Daoy (cell line): ENCODE measurements at regions not wholly inside any gene's neighbourhood (a gene's known extent, or its start where the extent isn't known, plus 50 kb on each side); places are given as distances from the start of the nearest gene placed in this dataset.

Source experiments
- DNase-seq: peaks from one replicate; pipeline ENCODE4 v3.0.0-alpha.2; 2015; ENCODE audit warnings: low read depth

DNA sequence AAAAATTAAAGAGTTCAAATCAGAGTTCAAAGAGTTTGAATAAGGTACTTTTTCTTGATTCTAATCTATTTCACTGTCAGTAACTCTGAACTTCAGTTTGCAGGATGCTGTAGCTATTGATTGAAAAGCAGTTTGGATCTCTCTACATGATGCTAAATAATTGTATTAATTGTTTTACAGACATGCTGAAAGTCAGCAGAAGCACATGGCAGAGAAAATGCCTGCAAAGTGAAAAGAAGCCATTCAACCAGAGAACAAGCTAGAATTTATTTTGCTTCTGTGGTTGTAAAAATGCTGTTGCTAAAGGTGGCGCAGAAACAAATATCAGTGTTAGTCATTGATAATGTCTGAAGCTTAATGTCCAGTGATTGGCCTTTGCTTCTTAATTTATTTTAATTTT is 92.1 kb upstream of the IL12A start:
- DNase-seq: no peak

DNA sequence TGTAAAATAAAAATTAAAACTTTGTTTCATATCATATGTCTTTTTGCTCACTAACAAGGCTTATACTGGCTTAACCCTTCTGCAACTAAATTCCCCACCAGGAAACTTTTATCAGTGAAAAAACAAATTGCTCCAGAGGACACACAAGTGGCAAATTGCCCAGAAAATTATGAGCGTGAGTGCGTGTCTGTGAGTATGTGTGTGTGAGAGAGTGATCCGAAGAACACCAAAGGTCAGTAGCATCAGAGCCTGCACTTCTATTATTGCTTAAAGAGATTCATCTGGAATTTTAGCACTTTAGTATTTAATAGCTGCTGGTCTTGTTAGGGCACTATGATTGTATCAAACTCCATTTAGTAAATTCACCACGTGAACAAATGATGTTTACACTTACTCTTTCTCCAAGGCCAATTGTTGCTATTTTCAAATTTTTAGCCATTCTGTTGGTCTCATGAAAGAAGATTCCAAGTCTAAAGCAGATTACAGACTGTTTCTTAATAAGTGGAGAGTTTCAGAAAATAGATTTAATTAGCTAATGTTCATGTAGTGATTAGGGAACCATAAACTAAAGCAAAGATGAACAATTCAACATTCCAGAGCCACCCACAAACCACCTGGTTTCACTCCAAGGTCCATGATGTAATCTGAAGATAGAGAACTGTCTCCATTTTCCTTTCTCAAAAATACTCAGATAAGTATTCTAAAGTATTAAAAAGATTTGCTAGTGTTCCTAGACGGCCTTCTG is 91.1 kb upstream of the IL12A start:
- peak; percentile 27 for DNase-seq

DNA sequence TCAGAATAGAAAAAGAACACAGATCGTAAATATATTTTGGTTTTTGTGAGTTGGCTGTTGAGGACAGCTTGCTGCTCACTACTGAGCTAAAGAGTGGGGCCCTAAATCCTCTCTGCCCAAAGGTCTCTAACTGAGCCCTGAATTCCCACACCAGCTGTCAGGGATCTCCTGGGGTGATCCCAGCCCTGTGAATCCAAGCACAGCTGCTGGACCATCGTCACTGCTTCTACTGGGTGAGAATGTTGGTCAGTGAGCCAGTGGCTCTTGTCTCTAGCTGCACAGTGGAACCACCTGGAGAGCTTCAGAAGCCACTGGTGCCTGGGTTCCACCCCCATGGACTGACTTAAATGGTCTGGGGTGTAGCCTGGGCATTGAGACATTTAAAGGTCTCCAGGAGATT is 90.5 kb upstream of the IL12A start:
- DNase-seq: no peak

DNA sequence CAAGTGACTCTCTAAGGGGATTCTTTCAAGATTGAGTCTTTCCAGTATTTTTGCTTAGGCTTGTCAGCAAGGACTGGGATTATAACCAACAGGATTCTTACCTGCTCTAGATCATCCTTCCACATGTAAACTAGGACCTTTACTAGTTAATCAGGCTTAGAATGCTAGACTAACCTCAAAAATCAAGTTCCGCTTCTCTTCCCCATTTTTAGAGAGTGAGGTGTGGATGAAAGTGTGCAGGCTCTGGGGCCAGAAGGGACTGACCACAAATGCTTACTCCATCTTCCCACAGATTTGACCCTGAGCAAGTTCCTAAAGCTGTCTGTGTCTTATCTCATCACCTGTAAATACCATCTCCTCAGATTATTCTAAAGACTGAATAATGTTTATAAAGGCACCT is 89.5 kb upstream of the IL12A start:
- DNase-seq: no peak

DNA sequence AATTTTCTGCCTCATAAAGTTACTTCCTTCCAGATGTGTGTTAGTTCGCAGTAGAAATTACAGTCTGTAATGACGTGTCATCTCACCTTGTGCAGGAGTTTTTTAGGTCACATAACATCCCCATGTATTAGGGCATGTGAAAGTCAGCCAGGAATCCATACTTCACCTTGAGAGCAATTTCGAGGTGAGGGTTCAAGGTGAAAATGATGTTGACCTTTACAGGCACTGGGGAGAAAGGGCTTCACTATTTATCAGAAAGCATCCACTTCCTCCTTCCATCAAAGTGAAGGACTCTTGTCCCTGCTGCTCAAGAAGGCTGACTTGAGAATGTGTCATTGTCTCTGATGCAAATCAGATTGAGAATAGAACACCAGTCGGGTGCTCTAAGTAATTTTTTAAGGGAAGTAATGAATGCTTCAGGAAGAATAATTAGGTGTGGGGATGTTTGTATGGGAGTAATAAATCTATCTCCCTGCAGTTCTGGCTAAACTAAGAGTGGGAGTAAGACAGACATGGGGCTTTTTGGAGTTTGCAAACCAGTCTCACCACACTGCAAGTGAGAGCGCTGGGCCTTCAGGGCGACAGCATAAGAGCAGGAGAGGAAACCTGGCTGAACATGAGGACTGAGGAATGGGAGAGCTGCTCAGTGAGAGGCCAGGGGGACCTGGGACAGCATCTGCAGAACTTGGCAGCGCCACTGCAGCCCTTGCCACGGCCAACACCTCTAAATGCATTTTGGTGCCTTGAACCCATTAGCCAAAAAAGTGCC is 85.9 kb upstream of the IL12A start:
- no peak for DNase-seq

DNA sequence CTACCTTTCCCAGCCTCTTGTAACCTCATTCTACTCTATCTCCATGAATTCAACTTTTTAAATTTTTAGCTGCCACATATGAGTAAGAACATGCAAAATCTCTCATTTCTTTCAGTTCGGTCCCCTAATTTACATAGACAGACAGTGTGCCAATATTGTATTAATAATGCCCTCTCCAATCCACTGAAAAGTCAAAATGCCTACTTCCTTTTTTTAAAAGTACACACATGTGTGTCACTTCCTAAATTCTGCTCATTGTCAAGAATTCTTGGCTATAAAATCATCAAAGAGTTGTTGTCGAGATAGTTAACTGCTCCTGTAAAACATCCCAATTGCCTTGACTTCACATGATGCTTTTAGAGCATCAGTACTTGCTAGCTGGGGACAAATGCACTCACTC is 84.2 kb upstream of the IL12A start:
- no peak for DNase-seq

DNA sequence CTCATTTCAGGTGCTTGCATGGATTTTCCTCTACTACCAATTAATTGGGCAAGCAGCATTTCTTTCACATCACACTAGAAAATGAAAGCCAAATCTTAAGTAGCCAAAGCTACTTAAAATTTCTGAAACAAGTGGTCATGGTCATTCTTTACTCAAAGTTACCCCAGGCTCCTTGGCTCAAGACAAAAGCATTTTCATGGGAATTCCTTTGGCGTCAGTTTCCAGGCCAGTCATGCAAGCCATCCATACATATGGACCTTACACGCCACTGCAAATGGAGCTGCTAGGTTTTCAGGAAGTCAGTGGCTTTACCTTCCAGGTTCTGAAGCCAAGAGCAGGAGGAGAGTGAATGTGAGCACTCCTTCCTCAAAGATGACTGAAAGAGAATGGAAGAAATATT is 83.7 kb upstream of the IL12A start:
- no peak for DNase-seq

DNA sequence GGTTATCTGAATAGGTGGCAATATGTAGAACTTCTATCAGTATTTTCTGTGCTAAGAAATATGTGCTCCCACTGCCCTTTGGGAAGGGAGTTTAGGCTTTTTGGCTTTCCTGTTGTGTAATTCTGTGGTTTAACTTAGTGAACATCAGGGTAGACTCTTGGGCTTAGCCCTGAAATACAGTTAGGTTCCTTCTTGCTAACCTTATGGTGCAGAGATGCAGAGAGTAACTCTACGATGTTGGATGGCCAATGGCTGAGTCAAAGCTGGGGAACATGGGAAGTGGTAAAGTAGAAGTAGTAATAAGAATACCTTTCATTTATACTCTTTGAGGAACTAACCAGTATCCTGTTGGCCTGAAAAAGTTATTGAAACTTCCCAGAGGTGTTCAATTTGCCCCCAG is 80.8 kb upstream of the IL12A start:
- no peak for DNase-seq

DNA sequence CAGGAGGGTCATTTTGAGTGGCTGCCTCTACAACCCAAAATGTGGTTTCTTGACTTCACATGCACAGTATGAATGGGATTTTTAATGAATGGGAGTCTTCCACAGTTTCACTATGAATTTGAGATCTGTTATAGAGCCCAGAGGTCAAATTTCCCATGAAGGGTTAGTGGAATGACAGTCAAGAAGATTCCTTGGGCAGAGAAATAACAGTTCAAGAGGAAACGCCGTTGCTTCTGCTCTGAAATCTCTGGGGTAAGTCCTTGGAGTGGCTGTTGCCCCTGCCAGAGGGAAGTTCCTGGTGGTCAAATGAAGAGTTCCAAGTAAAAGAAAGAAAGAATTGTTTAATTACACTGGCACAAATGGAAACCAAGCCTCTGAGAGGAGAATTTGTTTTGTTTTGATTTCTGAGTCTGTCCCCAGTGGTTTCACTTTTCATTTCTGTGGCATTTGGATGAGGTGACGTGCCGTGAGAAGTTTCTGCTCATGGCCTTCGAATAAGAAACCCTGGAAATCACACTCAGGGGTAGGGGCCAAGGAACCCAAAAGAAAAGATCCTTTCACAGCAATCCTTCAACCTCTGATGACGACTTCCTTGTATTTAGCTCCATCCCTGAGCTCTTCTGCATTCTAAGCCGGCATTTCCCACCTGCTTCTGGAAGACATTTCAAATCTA is 77.5 kb upstream of the IL12A start:
- DNase-seq: peak; percentile 61

DNA sequence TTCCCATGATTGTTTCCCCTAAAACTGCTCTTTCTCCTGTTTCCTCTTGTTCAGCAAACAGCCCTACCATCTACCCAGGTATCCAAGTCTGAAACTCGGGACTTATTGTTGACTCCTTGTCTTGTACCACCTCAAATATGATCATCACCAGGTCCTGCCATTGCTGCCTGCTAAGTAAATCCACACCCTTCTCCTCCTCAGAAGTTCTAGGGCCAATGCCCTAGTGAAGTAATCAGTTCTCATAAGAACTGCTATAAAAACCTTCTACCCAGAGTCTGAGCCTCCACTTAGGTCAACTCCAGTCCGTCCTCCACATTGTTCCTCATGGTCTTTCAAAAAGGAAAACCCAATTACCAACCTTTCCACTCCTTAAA is 77.0 kb upstream of the IL12A start:
- no peak for DNase-seq

DNA sequence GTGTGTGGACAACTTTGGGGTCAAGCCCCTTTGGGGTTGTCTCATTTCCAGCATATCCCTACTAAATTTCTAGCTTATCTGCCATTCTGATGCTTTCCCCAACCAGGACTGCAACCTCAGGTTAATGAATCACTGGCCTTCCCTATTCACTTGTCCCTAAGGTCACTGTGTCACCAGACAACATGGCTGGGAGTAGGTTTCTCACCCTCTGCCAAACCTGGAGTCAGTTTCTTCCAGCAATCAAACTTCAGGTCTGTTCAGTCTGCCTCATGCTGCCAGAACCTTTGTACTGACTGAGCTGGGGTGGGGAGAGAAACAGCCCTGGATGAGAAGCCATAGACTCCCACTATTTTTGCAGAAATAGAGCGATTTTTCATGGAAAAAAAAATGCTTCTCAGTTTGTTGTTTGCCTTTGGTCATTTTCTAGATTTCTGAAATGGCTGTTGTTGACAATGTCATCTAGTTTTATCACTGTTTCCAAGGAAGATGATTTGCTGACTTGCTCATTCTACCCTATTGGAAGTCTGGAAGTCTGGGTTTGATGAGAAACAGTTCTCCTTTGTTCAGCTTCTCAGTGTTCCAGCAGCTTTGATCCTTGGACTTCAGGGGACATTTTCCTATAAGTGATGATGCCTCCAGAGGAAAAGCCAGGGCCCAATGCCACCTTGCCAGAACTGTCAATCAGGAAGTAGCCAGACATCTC is 74.8 kb upstream of the IL12A start:
- DNase-seq: no peak

DNA sequence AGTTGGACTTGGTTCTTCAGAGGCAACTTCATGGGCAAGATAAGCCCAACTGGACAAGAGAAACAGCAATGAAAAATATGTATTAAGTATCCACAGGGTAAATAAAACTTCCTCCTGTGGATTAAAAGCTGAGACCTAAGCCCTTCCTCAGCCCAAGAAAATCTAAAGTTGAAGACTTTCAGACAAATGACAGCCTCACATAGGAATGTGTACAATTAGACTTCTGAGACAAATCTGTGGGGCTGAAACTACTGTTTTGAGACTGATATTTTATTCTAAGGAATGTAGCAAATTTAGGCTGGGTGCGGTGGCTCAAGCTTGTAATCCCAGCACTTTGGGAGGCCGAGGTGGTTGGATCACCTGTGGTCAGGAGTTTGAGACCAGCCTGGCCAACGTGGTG is 74.2 kb upstream of the IL12A start:
- DNase-seq: no peak

DNA sequence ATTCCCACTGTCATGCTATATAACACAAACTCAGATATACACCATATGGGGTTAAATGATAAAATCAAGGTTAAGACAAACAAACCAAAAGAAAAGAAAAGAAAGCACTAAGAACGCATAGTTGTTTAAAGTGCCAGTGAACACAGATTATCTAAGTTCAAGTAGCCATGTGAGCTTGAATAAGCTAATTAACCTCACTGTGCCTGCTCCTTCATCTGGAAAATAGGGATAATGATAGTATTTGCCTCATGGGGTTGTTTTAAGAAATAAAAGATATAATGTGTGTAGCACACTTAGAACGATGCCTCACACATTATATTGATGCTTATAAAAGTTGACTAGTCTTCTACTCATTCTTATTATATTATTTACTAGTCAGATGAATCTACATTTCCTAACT is 72.6 kb upstream of the IL12A start:
- no peak for DNase-seq

DNA sequence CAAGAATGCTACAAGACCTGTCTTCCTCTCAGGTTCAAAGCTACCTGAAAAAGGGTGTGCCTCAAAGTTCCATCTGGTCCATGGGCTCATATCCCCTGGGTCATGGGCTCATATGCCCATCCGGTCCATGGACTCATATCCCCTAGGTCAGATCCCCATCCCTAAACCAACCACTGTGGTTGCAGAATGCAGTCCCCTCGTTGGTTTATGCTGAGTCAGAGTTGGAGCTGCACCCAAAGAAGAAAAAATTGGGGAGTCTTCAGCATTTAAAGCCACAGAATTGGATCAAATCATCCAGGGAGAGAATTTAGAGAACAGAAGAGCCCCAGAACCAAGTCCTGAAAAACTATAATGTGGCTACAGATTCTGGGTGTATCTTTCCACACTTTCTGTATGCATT is 71.5 kb upstream of the IL12A start:
- no peak for DNase-seq

DNA sequence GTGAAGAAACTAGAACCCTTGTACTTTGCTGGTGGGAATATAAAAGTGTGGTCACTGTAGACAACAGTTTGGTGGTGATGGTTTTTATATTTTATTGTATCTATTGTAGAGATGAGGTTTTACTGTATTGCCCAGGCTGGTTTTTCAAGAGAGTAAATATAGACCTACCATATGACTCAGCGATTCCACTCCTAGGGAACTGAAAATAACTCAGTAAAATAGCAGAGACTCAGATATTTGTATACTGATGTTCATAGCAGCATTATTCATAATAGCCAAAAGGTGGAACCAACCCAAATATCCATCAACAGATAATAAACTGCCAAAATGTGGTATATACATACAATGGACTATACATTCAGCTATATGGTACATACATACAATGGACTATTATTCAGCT is 68.8 kb upstream of the IL12A start:
- DNase-seq: no peak

DNA sequence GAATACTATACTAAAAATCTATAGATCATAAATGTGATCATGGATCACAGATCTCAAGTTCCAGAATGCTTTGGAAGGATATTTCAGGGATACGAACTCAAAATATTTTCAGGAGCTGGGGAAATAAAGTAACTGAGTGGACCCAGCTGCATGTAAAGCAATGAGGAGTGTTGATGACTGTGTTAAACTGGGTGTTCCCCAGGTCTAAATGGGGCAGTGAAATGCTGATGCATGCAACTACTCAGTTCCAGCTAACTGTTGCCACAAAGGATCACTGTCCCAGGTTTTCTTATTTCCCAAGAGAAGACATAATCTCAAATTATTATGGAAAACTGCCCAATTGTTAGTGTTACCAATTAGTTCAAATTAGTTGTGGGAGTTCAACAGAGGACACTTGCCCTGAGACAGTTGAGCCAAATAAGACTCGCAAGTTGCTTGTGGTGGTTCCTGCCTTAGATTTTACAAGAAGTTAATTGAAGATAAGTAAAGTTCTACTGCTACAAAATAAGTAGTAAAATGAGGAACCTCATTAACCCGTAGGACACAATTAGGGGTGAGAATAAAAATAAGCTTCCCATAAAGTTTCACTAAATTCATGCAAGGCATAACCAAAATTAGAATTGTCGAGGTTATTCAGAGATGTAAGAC is 66.3 kb upstream of the IL12A start:
- no peak for DNase-seq

DNA sequence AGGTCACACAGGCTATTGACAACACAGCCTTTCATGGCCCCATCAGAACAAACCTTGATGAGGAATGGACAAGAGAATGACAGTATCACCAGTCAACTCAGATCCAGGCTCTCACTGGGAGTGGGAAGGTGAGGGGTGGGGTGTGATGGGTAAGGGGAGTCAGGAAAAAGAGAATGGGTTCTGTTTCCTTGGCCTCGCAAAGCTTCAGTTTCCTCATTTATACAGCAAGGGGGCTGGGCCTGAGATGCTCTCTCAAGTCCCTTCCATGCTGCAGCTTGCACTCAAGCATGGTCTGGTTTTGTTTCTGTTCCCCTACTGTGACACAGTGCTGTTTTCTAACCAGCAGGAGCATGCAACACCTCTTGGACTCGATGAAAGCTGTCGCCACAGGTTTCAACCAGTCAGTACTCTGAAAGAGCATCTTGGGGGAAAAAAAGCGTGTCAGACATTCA is 65.7 kb upstream of the IL12A start:
- DNase-seq: no peak

DNA sequence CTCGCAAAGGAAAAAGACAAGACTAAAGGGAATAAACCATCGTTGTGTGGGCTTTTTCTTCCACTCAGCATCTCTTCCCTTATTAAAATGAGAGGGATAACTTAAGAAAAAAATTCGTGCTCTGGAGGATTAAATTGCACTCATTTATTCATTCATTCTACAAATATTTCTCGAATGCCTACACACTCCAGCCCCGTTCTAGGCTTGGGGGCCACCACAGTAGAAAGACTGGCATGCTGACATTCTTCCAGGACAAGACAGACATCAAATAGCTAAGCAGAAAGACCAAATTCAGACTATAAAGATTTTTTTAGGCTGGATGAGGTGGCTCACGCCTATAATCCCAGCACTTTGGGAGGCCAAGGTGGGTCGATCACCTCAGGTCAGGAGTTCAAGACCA is 65.3 kb upstream of the IL12A start:
- DNase-seq: no peak

DNA sequence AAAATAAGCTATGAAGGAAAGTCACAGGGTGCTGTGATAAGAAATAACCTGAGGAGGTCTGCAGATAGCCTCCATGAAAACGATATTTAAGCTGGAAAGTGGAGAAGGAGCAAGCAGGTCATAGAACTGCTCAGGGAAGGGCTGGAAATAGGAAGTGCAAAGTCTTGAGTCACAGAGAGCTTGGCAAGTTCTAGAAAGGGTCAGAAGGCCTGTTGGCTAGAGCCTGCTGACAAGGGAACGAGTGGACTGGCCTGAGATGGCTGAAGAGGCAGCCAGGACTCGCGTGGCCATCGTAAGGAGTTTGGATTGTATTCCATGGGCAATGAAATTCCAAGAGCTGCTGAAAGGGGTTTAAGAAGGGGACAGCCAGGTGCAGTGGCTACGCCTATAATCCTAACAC is 64.7 kb upstream of the IL12A start:
- DNase-seq: no peak

DNA sequence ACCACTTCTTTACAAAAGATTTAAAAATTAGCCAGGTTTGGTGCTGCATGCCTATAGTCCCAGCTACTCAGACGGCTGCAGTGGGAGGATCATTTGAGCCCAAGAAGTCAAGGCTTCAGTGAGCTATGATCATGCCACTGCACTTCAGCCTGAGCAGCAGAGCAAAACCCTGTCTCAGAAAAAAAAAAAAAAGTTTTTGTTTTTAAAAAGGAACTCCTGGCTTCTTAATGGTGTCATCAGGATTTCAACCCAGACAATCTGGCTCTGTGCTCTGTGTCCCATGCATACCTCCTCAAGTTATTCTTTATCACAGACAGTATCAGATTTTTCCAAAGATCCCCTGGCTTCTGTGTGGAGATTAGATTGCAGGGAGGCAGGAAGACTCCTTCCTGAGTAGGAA is 64.2 kb upstream of the IL12A start:
- no peak for DNase-seq

DNA sequence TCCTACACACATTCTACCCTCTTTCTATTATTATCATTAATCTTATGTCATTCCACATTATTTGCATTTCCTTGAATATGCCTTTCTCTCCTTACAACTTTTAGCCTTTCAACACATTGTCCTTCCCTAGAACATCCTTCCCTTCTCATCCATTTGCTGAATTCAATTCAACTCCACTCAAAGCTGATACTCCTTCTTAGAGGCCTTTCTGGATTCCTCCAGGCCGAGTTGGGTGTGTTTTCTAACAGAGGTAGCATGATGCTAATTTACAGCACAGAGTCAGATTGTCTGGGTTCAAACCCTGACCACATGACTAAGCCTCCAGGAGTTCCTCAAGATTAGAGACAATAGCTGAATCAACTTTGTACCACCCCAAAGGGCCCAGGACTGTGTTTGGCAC is 63.4 kb upstream of the IL12A start:
- no peak for DNase-seq

DNA sequence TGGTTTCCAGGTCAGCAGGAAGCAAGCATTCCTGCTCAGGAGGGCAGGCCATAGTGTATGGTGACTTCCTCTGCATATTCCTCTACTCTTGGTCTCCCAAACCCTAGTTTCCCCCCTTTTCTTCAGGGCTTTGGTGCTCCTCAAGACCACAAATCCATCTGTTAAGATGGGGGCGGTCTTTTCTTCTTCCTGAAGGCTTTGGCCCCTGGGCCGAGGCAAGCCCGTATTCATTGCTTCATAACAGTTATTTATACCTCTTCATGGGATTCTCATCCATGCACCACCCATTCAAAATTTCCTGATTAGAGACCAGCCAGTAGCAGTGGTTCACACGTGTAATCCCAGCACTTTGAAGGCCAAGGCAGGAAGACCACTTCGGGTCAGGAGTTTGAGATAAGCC is 62.1 kb upstream of the IL12A start:
- DNase-seq: no peak
